SK-N-SH (cell line): ENCODE measurements at regions not wholly inside any gene's neighbourhood (a gene's known extent, or its start where the extent isn't known, plus 50 kb on each side); places are given as distances from the start of the nearest gene placed in this dataset.

Source experiments
- CTCF ChIA-PET: fragments of 300-600, 350-600 bp; formaldehyde crosslinking; extraction: SDS; loops from one replicate; lab custom pipeline; 2021; lab: Yijun Ruan, JAX
- POLR2A ChIA-PET: fragments of 350-600 bp; sonication (Branson Sonifier 250); formaldehyde crosslinking; extraction: SDS; loops from one replicate; lab custom pipeline; 2020; ENCODE audit warnings: antibody characterized with exemption, inconsistent platforms; lab: Yijun Ruan, JAX
- DNase-seq: peaks from one replicate; pipeline ENCODE4 v3.0.0; 2012
- H2AFZ ChIP-seq: fragments of 200-600 bp; sonication (generic); 2 replicates; pipeline ENCODE4 v1.8.1; 2016; ENCODE audit warnings: antibody characterized with exemption, mild to moderate bottlenecking, low read depth
- H3F3A ChIP-seq: fragments of 200-600 bp; sonication (generic); replicated peaks from 2 replicates; pipeline ENCODE3; 2016; ENCODE audit warnings: antibody characterized with exemption, mild to moderate bottlenecking; ENCODE audit not compliant: insufficient read depth
- H3K27ac ChIP-seq, 2 experiments: fragments of 200-500 bp in 1 of 2; fragments of 200-600 bp in 1 of 2; sonication (Bioruptor generic) in 1 of 2; sonication (generic), shearing (Covaris generic) in 1 of 2; 2 replicates each; pipeline versions ENCODE4 v1.5.1 to v1.6.1; 2014 to 2016; ENCODE audit warnings: low read depth in 2 of 2, inconsistent platforms in 1 of 2, low read length in 1 of 2, mild to moderate bottlenecking in 1 of 2, mixed read lengths in 1 of 2
- H3K27me3 ChIP-seq: fragments of 200-600 bp; sonication (generic), shearing (Covaris generic); 2 replicates; pipeline ENCODE4 v1.6.1; 2016; ENCODE audit warnings: mixed run types; ENCODE audit not compliant: insufficient read depth
- H3K36me3 ChIP-seq, 2 experiments: fragments of 200-500 bp in 1 of 2; fragments of 200-600 bp in 1 of 2; sonication (Bioruptor generic) in 1 of 2; sonication (generic) in 1 of 2; replicated peaks in 1 of 2; 2 replicates each; pipeline versions ENCODE3 to v1.5.1; 2014 to 2016; ENCODE audit warnings: low read length in 1 of 2, mild to moderate bottlenecking in 1 of 2; ENCODE audit not compliant: insufficient read depth in 2 of 2, control insufficient read depth in 1 of 2
- H3K4me1 ChIP-seq, 2 experiments: fragments of 200-500 bp in 1 of 2; fragments of 200-600 bp in 1 of 2; sonication (Bioruptor generic) in 1 of 2; sonication (generic), shearing (Covaris generic) in 1 of 2; 2 replicates each; pipeline versions ENCODE4 v1.5.1 to v1.6.1; 2014 to 2016; ENCODE audit warnings: low read depth in 1 of 2, low read length in 1 of 2, mixed run types in 1 of 2; ENCODE audit not compliant: insufficient read depth in 2 of 2, control insufficient read depth in 1 of 2
- H3K4me2 ChIP-seq: fragments of 200-600 bp; sonication (generic), shearing (Covaris generic); 2 replicates; pipeline ENCODE4 v1.6.1; 2017; ENCODE audit warnings: mixed run types
- H3K4me3 ChIP-seq, 2 experiments: fragments of 200-500 bp in 1 of 2; fragments of 200-600 bp in 1 of 2; sonication (Bioruptor generic) in 1 of 2; sonication (generic), shearing (Covaris generic) in 1 of 2; 2 replicates each; pipeline versions ENCODE4 v1.5.1 to v1.8.1; 2014 to 2016; ENCODE audit warnings: low read depth in 2 of 2, inconsistent platforms in 1 of 2, low read length in 1 of 2, mild to moderate bottlenecking in 1 of 2, mixed read lengths in 1 of 2, moderate library complexity in 1 of 2
- H3K79me2 ChIP-seq: fragments of 200-600 bp; sonication (generic); 2 replicates; pipeline ENCODE4 v1.8.1; 2017; ENCODE audit warnings: mild to moderate bottlenecking; ENCODE audit not compliant: insufficient read depth
- H3K9ac ChIP-seq: fragments of 200-600 bp; sonication (generic); 2 replicates; pipeline ENCODE4 v1.6.1; 2017; ENCODE audit warnings: mixed run types
- H3K9me2 ChIP-seq: fragments of 200-600 bp; sonication (generic); 2 replicates; pipeline ENCODE4 v1.6.1; 2017; ENCODE audit warnings: mixed run types
- H3K9me3 ChIP-seq: fragments of 200-600 bp; sonication (generic); 2 replicates; pipeline ENCODE4 v1.6.1; 2017; ENCODE audit warnings: mixed run types, mild to moderate bottlenecking, moderate library complexity
- H4K20me1 ChIP-seq: fragments of 200-600 bp; sonication (generic); 2 replicates; pipeline ENCODE4 v1.6.1; 2017; ENCODE audit warnings: mild to moderate bottlenecking, mixed run types; ENCODE audit not compliant: insufficient read depth
- CHD2 ChIP-seq: fragments of 150-350 bp; IDR thresholded peaks from 2 replicates; pipeline ENCODE4 v1.6.1; 2018; ENCODE audit warnings: low read length; ENCODE audit not compliant: partially characterized antibody
- CTCF ChIP-seq: fragments of 200-600 bp; sonication (generic); IDR thresholded peaks from 2 replicates; pipeline ENCODE4 v1.6.1; 2017; ENCODE audit warnings: antibody characterized with exemption, mild to moderate bottlenecking, moderate library complexity
- ELF1 ChIP-seq: IDR thresholded peaks from 2 replicates; pipeline ENCODE4 v1.4.0; 2012
- EZH2phosphoT487 ChIP-seq: fragments of 200-600 bp; sonication (generic); IDR thresholded peaks from 2 replicates; pipeline ENCODE4 v1.6.1; 2017; ENCODE audit warnings: low read depth, mixed run types, mild to moderate bottlenecking, antibody characterized with exemption, moderate library complexity, borderline replicate concordance
- FOXJ3 ChIP-seq: sonication (generic); formaldehyde crosslinking; IDR thresholded peaks from 2 replicates; pipeline ENCODE4 v1.5.1; 2020; ENCODE audit warnings: mild to moderate bottlenecking, missing genetic modification reagents
- GABPA ChIP-seq: IDR thresholded peaks from 2 replicates; pipeline ENCODE4 v1.4.0; 2012; ENCODE audit warnings: low read depth, mild to moderate bottlenecking
- MAX ChIP-seq: IDR thresholded peaks from 2 replicates; pipeline ENCODE4 v1.4.0; 2012; ENCODE audit warnings: low read depth
- NRF1 ChIP-seq: IDR thresholded peaks from 2 replicates; pipeline ENCODE4 v1.6.1; 2012; ENCODE audit warnings: low read depth, mild to moderate bottlenecking, low read length
- PBX3 ChIP-seq: IDR thresholded peaks from 2 replicates; pipeline ENCODE4; 2012
- REST ChIP-seq: IDR thresholded peaks from 2 replicates; pipeline ENCODE4 v1.6.1; 2012; ENCODE audit warnings: mild to moderate bottlenecking, low read depth, low read length, moderate library complexity
- RXRA ChIP-seq: IDR thresholded peaks from 2 replicates; pipeline ENCODE4 v1.4.0; 2012; ENCODE audit warnings: low read depth, mild to moderate bottlenecking, borderline replicate concordance
- SMC3 ChIP-seq: IDR thresholded peaks from 2 replicates; pipeline ENCODE4 v1.6.1; 2012; ENCODE audit warnings: low read depth, low read length, improper control_type of control experiment
- TAF1 ChIP-seq: IDR thresholded peaks from 2 replicates; pipeline ENCODE4 v1.6.1; 2012; ENCODE audit warnings: low read depth, mild to moderate bottlenecking, low read length, moderate library complexity, borderline replicate concordance
- TCF12 ChIP-seq: IDR thresholded peaks from 2 replicates; pipeline ENCODE4 v1.4.0; 2012
- USF1 ChIP-seq: IDR thresholded peaks from 2 replicates; pipeline ENCODE4 v1.4.0; 2012; ENCODE audit warnings: low read depth, borderline replicate concordance
- WGBS: methylation state at CpG from one replicate; pipeline ENCODE4 v1.1.6; 2017; ENCODE audit warnings: low lambda C conversion rate; 5-methylcytosine and 5-hydroxymethylcytosine counted together

GRCh38 chr16:66223176-66223780, 143.2 kb upstream of the CDH5 start:
- no peak overlapping the region for H3K4me3 ChIP-seq
- H3K27ac ChIP-seq = no peak overlapping the region
- no peak for DNase-seq
- peaks cover 4% of the 10 kb centered on the region; the same call in 1 of the 2 replicates for H3K27me3 ChIP-seq
- no peak overlapping the region; the same call in 1 of the 2 replicates for H2AFZ ChIP-seq
- no peak overlapping the region for H3K9ac ChIP-seq
- H3K4me1 ChIP-seq = no peaks in the 10 kb centered on the region
- ChIA-PET CTCF (no interaction called here), POLR2A (no interaction called here)
- no peaks in the 10 kb centered on the region for H3K36me3 ChIP-seq
- 34% methylated on average over 8 of the region's 8 CpGs for WGBS
- H3F3A ChIP-seq = no peaks in the 10 kb centered on the region
- H3K4me2 ChIP-seq = no peak overlapping the region
- no peaks in the 10 kb centered on the region for H3K9me2 ChIP-seq
- H4K20me1 ChIP-seq = no peaks in the 10 kb centered on the region
- H3K9me3 ChIP-seq = no peaks in the 10 kb centered on the region
- TF ChIP-seq ELF1 (no peak), CTCF (no peak), GABPA (no peak), PBX3 (no peak), USF1 (no peak), MAX (no peak), FOXJ3 (no peak), REST (no peak), SMC3 (no peak), NRF1 (no peak), TAF1 (no peak), EZH2phosphoT487 (no peak), RXRA (no peak), TCF12 (no peak), CHD2 (no peak)
- no peaks in the 10 kb centered on the region for H3K79me2 ChIP-seq
